ENCODE measurements at regions not wholly inside any gene's neighbourhood (a gene's known extent, or its start where the extent isn't known, plus 50 kb on each side); places are given as distances from the start of the nearest gene placed in this dataset.
"Not testable (repeated sequence)": the region's sequence is repeated elsewhere in the genome, so short reads cannot be mapped to it uniquely, and the experiment has no call there.

DNA sequence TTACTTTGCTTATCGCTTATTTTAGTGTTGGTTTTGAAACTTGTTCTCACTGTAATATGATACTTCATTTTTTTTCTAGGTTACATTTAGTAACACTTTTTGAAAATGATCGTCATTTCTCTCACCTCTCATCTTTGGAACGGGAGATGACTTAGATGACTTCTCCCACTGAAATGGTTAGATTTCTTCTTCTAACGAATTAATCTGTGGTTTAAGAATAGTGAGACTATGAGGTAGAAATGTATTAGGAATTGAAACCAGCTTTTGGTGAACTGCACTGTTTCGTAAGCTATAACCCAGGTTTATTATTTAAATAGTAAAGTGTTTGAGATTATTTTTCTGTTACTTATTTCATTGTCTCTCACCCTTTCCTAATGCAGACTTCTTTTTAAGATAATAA, 93.7 kb downstream of the PRR15 start:
- DNase-seq: no peak

DNA sequence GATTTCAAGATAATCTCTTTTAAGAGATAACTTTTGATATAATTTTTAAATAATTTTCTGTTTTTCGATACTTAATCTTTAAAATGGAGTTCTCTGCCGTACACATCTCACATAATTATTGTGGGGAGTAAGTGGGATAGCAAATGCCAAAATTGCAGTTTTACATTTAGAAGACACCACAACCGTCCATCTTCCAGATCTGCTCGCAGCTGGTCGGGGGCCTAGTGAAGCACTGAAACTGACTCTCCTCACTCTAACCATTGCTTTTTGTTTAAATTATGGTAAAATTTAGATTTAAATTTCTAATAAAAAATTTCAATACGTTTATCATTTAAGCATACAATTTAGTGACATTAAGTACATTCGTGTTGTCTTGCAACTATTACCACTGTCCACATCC, 94.2 kb downstream of the PRR15 start:
- H3K36me3 ChIP-seq: no peaks in the 10 kb centered on the region
- no peak overlapping the region for H3K27ac ChIP-seq
- DNase-seq: no peak
- no peak overlapping the region for H3K4me3 ChIP-seq
- no peaks in the 10 kb centered on the region for H3K9me3 ChIP-seq
- H3K27me3 ChIP-seq: no peaks in the 10 kb centered on the region
- TF ChIP-seq POLR2A (IDR thresholded peaks at IDR 0.05): no peak
- TF ChIP-seq, protein P1, sequence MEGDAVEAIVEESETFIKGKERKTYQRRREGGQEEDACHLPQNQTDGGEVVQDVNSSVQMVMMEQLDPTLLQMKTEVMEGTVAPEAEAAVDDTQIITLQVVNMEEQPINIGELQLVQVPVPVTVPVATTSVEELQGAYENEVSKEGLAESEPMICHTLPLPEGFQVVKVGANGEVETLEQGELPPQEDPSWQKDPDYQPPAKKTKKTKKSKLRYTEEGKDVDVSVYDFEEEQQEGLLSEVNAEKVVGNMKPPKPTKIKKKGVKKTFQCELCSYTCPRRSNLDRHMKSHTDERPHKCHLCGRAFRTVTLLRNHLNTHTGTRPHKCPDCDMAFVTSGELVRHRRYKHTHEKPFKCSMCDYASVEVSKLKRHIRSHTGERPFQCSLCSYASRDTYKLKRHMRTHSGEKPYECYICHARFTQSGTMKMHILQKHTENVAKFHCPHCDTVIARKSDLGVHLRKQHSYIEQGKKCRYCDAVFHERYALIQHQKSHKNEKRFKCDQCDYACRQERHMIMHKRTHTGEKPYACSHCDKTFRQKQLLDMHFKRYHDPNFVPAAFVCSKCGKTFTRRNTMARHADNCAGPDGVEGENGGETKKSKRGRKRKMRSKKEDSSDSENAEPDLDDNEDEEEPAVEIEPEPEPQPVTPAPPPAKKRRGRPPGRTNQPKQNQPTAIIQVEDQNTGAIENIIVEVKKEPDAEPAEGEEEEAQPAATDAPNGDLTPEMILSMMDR (IDR thresholded peaks at IDR 0.05): no peak
- H3K4me1 ChIP-seq: no peaks in the 10 kb centered on the region

More for the DNA sequence above, 93.7 kb downstream of the PRR15 start:
- Histone ChIP-seq H3K27ac (no peak overlapping the region), H3K27me3 (no peaks in the 10 kb centered on the region), H3K4me1 (no peaks in the 10 kb centered on the region), H3K36me3 (no peaks in the 10 kb centered on the region), H3K4me3 (no peak overlapping the region), H3K9me3 (no peaks in the 10 kb centered on the region)
- TF ChIP-seq, protein P1 (IDR thresholded peaks at IDR 0.05): no peak
- TF ChIP-seq POLR2A (IDR thresholded peaks at IDR 0.05): no peak

DNA sequence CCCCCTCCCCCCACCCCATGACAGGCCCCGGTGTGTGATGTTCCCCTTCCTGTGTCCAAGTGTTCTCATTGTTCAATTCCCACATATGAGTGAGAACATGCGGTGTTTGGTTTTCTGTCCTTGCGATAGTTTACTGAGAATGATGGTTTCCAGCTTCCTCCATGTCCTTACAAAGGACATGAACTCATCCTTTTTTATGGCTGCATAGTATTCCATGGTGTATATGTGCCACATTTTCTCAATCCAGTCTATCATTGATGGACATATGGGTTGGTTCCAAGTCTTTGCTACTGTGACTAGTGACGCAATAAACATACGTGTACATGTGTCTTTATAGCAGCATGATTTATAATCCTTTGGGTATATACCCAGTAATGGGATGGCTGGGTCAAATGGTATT, 95.6 kb downstream of the PRR15 start:
- not testable (repeated sequence) for H3K4me3 ChIP-seq

DNA sequence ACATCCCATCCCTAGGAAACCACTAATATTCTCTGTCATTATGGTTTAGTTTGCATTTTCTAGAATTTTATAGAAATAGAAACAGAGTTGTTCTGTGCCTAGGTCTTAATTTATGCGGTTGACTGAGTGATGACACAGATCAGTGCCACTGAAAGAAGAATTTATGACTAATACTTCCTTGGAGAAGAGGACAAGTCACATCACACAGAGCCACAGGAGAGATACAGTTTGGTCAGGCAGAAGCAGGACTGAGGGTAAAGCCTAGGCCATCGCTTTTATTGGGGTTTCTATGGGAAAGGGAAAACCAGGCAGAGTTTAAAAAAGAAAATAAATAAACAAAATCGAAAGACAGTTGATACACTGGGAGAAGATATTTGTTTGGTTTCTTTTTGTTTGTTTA, 99.3 kb downstream of the PRR15 start:
- not testable (repeated sequence) for H3K4me3 ChIP-seq, H3K4me1 ChIP-seq, H3K27me3 ChIP-seq, H3K36me3 ChIP-seq, H3K27ac ChIP-seq, H3K9me3 ChIP-seq, DNase-seq

More for the DNA sequence above, 95.6 kb downstream of the PRR15 start:
- not testable (repeated sequence) for H3K27ac ChIP-seq, H3K27me3 ChIP-seq, H3K36me3 ChIP-seq, H3K4me1 ChIP-seq, H3K9me3 ChIP-seq, DNase-seq

DNA sequence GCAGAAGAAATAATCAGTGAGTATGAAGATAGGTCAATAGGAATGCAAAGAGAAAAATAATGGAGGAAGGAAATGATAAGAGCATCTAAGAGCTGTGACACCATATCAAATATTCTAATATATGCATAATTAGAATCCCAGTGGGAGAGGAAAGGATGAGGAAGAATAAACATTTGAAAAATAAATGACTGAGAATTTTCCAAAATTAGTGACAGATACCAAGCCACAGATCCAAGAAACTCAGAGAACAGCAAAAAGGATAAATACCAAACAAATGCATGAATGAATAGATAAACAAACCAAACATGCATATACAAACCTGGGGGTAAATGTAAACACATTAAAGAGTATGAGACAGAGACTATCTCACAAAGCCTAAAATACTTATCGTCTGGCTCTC, 101.4 kb downstream of the PRR15 start:
- H3K4me3 ChIP-seq, DNase-seq, H3K36me3 ChIP-seq, H3K27me3 ChIP-seq, H3K9me3 ChIP-seq, H3K27ac ChIP-seq, H3K4me1 ChIP-seq: not testable (repeated sequence)

DNA sequence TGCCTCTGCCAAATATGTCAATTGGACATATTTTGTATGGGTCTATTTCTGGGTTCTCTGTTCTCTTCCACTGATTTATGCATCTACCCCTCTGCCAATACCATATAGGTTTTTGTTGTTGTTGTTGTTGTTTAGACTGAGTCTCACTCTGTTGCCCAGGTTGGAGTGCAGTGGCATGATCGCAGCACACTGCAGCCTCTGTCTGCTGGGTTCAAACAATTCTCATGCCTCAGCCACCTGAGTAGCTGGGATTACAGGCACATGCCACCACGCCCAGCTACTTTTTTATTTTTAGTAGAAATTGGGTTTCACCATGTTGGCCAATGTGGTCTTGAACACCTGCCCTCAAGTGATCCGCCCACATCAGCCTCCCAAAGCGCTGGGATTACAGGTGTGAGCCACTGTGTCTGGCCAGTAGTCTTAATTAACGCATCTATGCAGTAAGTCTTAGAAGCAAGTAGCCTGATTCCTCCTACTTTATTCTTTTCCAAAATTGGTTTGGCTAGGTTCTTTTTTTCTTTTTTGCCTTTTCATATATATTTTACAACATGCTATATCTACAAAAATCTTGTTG, 103.5 kb downstream of the PRR15 start:
- H3K27me3 ChIP-seq, DNase-seq, H3K36me3 ChIP-seq, H3K4me3 ChIP-seq, H3K27ac ChIP-seq, H3K4me1 ChIP-seq, H3K9me3 ChIP-seq: not testable (repeated sequence)

GRCh38 chr7:29671286-29671685, 107.7 kb downstream of the PRR15 start:
- not testable (repeated sequence) for H3K4me3 ChIP-seq, DNase-seq, H3K27ac ChIP-seq

GRCh38 chr7:29673635-29674034, 110.0 kb downstream of the PRR15 start:
- H3K27ac ChIP-seq, H3K9me3 ChIP-seq, DNase-seq, H3K4me3 ChIP-seq, H3K4me1 ChIP-seq, H3K36me3 ChIP-seq, H3K27me3 ChIP-seq: not testable (repeated sequence)

More at GRCh38 chr7:29671286-29671685, 107.7 kb downstream of the PRR15 start:
- not testable (repeated sequence) for H3K9me3 ChIP-seq, H3K36me3 ChIP-seq, H3K4me1 ChIP-seq, H3K27me3 ChIP-seq

DNA sequence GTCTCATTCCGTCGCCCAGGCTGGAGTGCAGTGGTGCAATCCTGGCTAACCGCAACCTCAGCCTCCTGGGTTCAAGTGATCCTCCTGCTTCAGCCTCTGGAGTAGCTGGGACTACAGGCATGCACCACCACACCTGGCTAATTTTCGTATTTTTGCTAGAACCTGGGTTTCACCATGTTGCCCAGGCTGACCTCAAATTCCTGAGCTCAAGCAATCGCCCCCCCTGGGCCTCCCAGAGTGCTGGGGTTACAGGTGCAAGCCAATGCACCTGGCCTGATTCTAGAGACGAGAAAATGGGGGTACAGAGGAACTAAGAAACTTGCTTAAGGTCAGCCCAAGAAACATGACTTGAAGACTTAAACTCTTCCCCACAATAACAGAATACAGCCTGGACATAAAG, 111.0 kb downstream of the PRR15 start:
- not testable (repeated sequence) for H3K27me3 ChIP-seq, H3K4me1 ChIP-seq, H3K9me3 ChIP-seq, DNase-seq, H3K36me3 ChIP-seq, H3K4me3 ChIP-seq, H3K27ac ChIP-seq

DNA sequence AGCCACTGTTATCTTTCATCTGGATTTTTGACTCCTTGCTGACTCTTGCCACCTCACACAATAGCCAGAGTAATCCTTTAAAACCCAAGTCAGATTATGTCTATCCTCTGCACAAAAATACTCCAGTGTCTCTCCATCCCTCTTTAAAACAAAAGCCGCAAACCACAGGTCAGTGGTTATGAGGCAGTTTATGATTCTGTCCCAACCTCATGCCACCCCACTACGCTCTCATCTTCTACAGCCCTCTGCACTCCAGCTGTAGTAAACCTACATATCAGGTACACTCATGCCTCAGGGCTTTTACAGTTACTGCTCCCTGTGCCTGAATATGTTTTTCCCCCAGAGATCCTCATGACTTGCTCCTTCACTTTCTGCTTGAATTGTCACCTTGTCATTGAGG, 113.6 kb downstream of the PRR15 start:
- not testable (repeated sequence) for H3K4me3 ChIP-seq, H3K36me3 ChIP-seq, H3K9me3 ChIP-seq, H3K4me1 ChIP-seq, DNase-seq, H3K27me3 ChIP-seq, H3K27ac ChIP-seq

- H3K27ac ChIP-seq, DNase-seq, H3K9me3 ChIP-seq, H3K4me3 ChIP-seq, H3K27me3 ChIP-seq, H3K4me1 ChIP-seq, H3K36me3 ChIP-seq: not testable (repeated sequence)
Observed at GRCh38 chr7:29679963-29680362, 116.3 kb downstream of the PRR15 start.

DNA sequence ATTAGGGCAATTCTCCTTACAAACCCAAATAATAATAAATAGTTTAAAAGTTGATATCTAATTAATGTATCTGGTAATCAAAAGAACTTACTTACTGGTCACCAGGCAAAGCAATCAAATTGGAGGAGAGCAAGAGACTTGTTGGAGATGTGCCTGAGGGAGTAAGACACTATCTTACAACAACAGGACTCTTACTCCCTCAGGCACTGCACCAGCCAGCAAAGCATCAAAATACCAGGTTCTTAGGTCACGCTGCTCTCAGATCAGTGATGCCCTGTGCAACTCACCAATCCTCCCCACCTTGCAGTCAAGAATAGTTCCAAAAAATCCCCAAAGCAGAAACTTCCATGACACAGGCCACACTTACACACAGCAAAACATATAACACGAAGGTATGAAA, 117.0 kb downstream of the PRR15 start:
- DNase-seq, H3K4me1 ChIP-seq, H3K27ac ChIP-seq, H3K27me3 ChIP-seq, H3K36me3 ChIP-seq, H3K9me3 ChIP-seq, H3K4me3 ChIP-seq: not testable (repeated sequence)

Measured in Peyer's patch (tissue), 4 donors.